GM18519 (cell line): ENCODE measurements at regions not wholly inside any gene's neighbourhood (a gene's known extent, or its start where the extent isn't known, plus 50 kb on each side); places are given as distances from the start of the nearest gene placed in this dataset.

Source experiments
- ATAC-seq: cut with Tn5 transposase; IDR thresholded peaks from one replicate; pipeline ENCODE4 v1.9.1; 2021; ENCODE audit warnings: mild to moderate bottlenecking, moderate library complexity; ENCODE audit not compliant: unreplicated experiment, low FRiP score

GRCh38 chr7:156204820-156205219 is 392.6 kb upstream of the SHH start:
- no peak for ATAC-seq

GRCh38 chr7:156203923-156204322 is 391.7 kb upstream of the SHH start:
- ATAC-seq: no peak

GRCh38 chr7:156198277-156198676 is 386.0 kb upstream of the SHH start:
- no peak for ATAC-seq

- no peak for ATAC-seq
Measured at GRCh38 chr7:156196649-156197048, 384.4 kb upstream of the SHH start.

GRCh38 chr7:156195276-156195675 is 383.0 kb upstream of the SHH start:
- no peak for ATAC-seq

GRCh38 chr7:156194813-156195212 is 382.6 kb upstream of the SHH start:
- ATAC-seq: no peak

- no peak for ATAC-seq
Measured at GRCh38 chr7:156192921-156193320, 380.7 kb upstream of the SHH start.

GRCh38 chr7:156191090-156191489 is 378.8 kb upstream of the SHH start:
- ATAC-seq: no peak

GRCh38 chr7:156185076-156185475 is 372.8 kb upstream of the SHH start:
- ATAC-seq: no peak

- ATAC-seq: no peak
Measured at GRCh38 chr7:156184164-156184563, 371.9 kb upstream of the SHH start.

- no peak for ATAC-seq
Measured at GRCh38 chr7:156180451-156181229, 368.4 kb upstream of the SHH start.

- no peak for ATAC-seq
Measured at GRCh38 chr7:156179872-156180390, 367.7 kb upstream of the SHH start.

- ATAC-seq: no peak
Measured at GRCh38 chr7:156178857-156179256, 366.6 kb upstream of the SHH start.

- ATAC-seq: no peak
Measured at GRCh38 chr7:156178214-156178613, 366.0 kb upstream of the SHH start.

GRCh38 chr7:156177422-156178055 is 365.3 kb upstream of the SHH start:
- no peak for ATAC-seq

- ATAC-seq: no peak
Measured at GRCh38 chr7:156176039-156176438, 363.8 kb upstream of the SHH start.

- no peak for ATAC-seq
Measured at GRCh38 chr7:156175003-156175402, 362.7 kb upstream of the SHH start.

GRCh38 chr7:156174428-156174827 is 362.2 kb upstream of the SHH start:
- ATAC-seq: no peak

- ATAC-seq: no peak
Measured at GRCh38 chr7:156173748-156174353, 361.6 kb upstream of the SHH start.

GRCh38 chr7:156173346-156173745 is 361.1 kb upstream of the SHH start:
- no peak for ATAC-seq

- no peak for ATAC-seq
Measured at GRCh38 chr7:156172638-156173037, 360.4 kb upstream of the SHH start.
